HEK293 (cell line): ENCODE measurements at regions not wholly inside any gene's neighbourhood (a gene's known extent, or its start where the extent isn't known, plus 50 kb on each side); places are given as distances from the start of the nearest gene placed in this dataset.

Experiments used
- ZBTB7A ChIP-seq: fragments of 450-650 bp; formaldehyde crosslinking; IDR thresholded peaks from 2 replicates; pipeline ENCODE4 v1.5.1; 2016; ENCODE audit warnings: low read depth, missing biosample characterization, missing genetic modification characterization
- ZNF561 ChIP-seq: fragments of 450-650 bp; IDR thresholded peaks from 2 replicates; pipeline ENCODE4 v1.5.1; 2018; ENCODE audit warnings: missing biosample characterization, missing genetic modification characterization, borderline replicate concordance

- no peak for TF ChIP-seq ZNF561 (tag by site-specific recombination)
- no peak for TF ChIP-seq ZBTB7A (tag by site-specific recombination)
Observed at GRCh38 chr5:89826938-89827337, 582.6 kb downstream of the CETN3 start.
